WERI-Rb-1 (cell line): ENCODE measurements at regions not wholly inside any gene's neighbourhood (a gene's known extent, or its start where the extent isn't known, plus 50 kb on each side); places are given as distances from the start of the nearest gene placed in this dataset.

Source experiments
- DNase-seq: peaks from one replicate; pipeline ENCODE4 v3.0.0-alpha.2; 2020
- H3K27ac ChIP-seq: fragments of 250-450 bp; sonication (Bioruptor Pico); 2 replicates; pipeline ENCODE4 v1.5.1; 2020; ENCODE audit warnings: mild to moderate bottlenecking, moderate library complexity
- H3K27me3 ChIP-seq: fragments of 250-450 bp; sonication (Bioruptor Pico); 2 replicates; pipeline ENCODE4 v1.5.1; 2021; ENCODE audit warnings: mild to moderate bottlenecking, low read depth, moderate library complexity; ENCODE audit not compliant: insufficient read depth, severe bottlenecking
- H3K36me3 ChIP-seq: fragments of 250-450 bp; sonication (Bioruptor Pico); 2 replicates; pipeline ENCODE4 v1.5.1; 2020; ENCODE audit warnings: mild to moderate bottlenecking, moderate library complexity
- H3K4me3 ChIP-seq: 2 replicates; pipeline ENCODE4 v1.5.1; 2011; ENCODE audit warnings: low read depth, mild to moderate bottlenecking, control low read depth, low read length
- H3K9me3 ChIP-seq: fragments of 250-450 bp; sonication (Bioruptor Pico); 2 replicates; pipeline ENCODE4 v1.5.1; 2021; ENCODE audit warnings: mild to moderate bottlenecking, moderate library complexity; ENCODE audit not compliant: severe bottlenecking
- TF ChIP-seq, protein P1 (sequence below): IDR thresholded peaks from 2 replicates; pipeline ENCODE4 v1.5.1; 2011; ENCODE audit warnings: low read depth, mild to moderate bottlenecking, control low read depth, inconsistent platforms, low read length

DNA sequence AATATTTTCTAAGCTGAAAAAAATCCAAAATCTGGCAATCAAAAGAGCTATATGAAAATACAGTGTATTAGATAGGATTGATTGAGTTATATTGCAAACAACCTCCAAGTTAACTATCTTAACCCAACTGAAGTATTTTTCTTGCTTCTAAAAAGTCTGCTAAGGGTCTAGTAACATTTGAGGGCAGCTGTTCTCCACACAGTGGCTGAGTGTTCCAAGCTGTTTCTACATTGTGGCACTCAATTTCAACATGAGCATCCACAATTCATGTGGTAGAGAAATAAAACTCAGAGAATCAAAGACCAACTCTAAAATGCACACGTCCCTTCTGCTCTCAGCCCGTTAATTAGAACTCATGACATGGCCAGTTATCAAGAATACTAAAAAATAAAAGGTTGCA lies 340.0 kb downstream of the C12orf50 start:
- Histone ChIP-seq H3K4me3 (no peak overlapping the region), H3K27me3 (no peaks in the 10 kb centered on the region), H3K36me3 (no peaks in the 10 kb centered on the region), H3K27ac (no peak overlapping the region), H3K9me3 (no peaks in the 10 kb centered on the region)
- TF ChIP-seq, protein P1, sequence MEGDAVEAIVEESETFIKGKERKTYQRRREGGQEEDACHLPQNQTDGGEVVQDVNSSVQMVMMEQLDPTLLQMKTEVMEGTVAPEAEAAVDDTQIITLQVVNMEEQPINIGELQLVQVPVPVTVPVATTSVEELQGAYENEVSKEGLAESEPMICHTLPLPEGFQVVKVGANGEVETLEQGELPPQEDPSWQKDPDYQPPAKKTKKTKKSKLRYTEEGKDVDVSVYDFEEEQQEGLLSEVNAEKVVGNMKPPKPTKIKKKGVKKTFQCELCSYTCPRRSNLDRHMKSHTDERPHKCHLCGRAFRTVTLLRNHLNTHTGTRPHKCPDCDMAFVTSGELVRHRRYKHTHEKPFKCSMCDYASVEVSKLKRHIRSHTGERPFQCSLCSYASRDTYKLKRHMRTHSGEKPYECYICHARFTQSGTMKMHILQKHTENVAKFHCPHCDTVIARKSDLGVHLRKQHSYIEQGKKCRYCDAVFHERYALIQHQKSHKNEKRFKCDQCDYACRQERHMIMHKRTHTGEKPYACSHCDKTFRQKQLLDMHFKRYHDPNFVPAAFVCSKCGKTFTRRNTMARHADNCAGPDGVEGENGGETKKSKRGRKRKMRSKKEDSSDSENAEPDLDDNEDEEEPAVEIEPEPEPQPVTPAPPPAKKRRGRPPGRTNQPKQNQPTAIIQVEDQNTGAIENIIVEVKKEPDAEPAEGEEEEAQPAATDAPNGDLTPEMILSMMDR = no peak
- no peak for DNase-seq

DNA sequence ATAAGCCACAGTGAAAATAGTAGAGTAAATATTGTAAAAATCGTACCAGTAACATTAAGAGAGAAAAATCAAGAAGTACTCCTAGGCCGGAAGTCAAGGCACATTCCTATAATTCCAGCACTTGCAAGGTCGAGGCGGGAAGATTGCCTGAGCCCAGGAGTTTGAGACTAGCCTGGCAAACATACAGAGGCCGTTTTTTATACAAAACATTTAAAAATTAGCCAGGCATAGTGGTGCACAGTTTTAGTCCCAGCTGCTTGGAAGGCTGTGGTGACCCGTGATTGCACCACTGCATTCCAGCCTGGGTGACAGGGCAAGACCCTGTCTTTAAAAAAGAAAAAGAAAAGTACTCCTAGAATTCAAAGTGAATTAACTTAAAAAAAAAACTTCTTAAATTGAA lies 341.8 kb downstream of the C12orf50 start:
- no peak overlapping the region for H3K4me3 ChIP-seq
- H3K27ac ChIP-seq = no peak overlapping the region
- H3K9me3 ChIP-seq = no peaks in the 10 kb centered on the region
- TF ChIP-seq, protein P1 = no peak
- no peak for DNase-seq
- H3K36me3 ChIP-seq = no peaks in the 10 kb centered on the region
- no peaks in the 10 kb centered on the region for H3K27me3 ChIP-seq

DNA sequence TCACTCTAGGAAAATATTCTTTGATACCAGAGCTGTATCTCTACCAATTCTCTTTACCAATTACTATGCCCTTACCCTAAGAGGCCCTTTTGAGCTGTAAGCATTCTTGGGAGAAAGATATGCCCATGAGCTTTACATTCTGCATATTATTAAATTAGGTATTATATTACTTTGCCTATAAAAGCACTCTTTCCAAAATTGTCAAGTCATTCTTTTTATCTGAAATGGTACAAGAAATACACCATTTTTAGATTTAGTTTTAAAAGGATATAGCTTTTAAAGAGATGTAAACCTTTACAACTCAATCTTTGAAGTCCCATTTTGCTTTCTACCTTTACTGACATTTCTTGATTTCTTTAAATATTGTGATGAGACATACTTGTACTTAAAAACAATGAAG lies 343.5 kb downstream of the C12orf50 start:
- no peaks in the 10 kb centered on the region for H3K36me3 ChIP-seq
- H3K27ac ChIP-seq = no peak overlapping the region
- TF ChIP-seq, protein P1 = no peak
- H3K9me3 ChIP-seq = no peaks in the 10 kb centered on the region
- H3K27me3 ChIP-seq = no peaks in the 10 kb centered on the region
- no peak for DNase-seq
- H3K4me3 ChIP-seq = no peak overlapping the region

DNA sequence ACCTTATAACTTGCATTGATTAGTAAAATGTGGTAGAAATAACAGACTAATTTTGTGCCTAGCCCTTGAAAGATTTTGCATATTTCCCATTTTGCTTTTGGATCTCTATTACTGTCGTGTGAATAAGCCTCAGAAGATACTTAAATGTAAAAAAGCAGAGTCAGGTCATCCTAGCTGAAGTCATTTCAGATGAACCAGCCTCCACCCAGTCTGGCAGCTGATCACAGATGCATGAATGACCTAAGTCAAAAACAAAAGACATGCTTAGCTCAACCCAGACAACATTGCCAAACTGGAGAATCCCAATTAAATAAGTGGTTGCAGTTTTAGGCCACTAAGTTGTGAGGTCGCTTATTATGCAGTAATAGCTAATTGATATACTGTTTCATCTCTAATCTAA lies 349.9 kb downstream of the C12orf50 start:
- H3K4me3 ChIP-seq = no peak overlapping the region
- H3K27me3 ChIP-seq = no peaks in the 10 kb centered on the region
- TF ChIP-seq, protein P1 = no peak
- DNase-seq = no peak
- no peaks in the 10 kb centered on the region for H3K9me3 ChIP-seq
- no peak overlapping the region for H3K27ac ChIP-seq
- no peaks in the 10 kb centered on the region for H3K36me3 ChIP-seq

DNA sequence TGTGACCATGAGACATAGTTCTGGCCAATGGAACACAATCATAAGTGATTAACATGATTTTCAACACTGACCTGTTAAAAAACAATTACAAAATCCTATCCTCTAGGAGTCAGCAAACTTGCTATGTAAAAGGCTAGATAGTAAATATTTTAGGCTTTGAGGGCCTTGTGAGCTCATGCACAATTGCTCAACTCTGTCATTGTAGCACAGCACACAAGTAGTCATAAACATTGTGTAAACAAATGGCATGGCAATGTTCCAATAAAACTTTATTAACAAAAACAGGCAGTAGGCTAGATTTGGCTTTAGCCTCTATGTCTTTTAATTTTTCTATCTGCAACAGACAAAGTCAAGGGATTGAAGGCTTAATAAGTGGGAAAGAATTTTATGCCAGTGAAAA lies 350.7 kb downstream of the C12orf50 start:
- no peaks in the 10 kb centered on the region for H3K9me3 ChIP-seq
- no peak overlapping the region for H3K27ac ChIP-seq
- TF ChIP-seq, protein P1 = no peak
- no peak overlapping the region for H3K4me3 ChIP-seq
- H3K36me3 ChIP-seq = no peaks in the 10 kb centered on the region
- no peaks in the 10 kb centered on the region for H3K27me3 ChIP-seq
- DNase-seq = no peak

DNA sequence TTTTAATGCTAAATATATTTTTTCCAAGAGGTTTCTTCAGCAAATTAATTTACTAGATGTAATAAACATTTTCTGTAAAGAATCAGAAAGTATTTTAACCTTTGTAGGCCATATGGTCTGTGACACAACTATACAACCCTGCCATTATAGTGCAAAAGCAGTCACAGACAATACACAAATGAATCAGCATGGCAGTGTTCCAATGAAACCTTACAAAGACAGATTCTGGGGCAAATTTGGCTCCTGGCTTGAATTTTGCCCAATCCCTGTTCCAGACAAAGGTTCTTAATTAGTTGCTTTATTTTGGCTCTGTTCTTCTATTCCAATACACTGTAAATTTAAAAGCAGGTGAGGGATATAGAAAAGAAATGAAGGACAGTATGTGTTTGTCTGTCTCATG lies 352.5 kb downstream of the C12orf50 start:
- Histone ChIP-seq H3K9me3 (no peaks in the 10 kb centered on the region), H3K27ac (no peak overlapping the region), H3K36me3 (no peaks in the 10 kb centered on the region), H3K27me3 (no peaks in the 10 kb centered on the region), H3K4me3 (no peak overlapping the region)
- DNase-seq = no peak
- TF ChIP-seq, protein P1 = no peak
